Activated T-cell treated with anti-CD3 and anti-CD28 coated beads for 1 hour (primary cell): ENCODE measurements at regions not wholly inside any gene's neighbourhood (a gene's known extent, or its start where the extent isn't known, plus 50 kb on each side); places are given as distances from the start of the nearest gene placed in this dataset.
"Not testable (repeated sequence)": the region's sequence is repeated elsewhere in the genome, so short reads cannot be mapped to it uniquely, and the experiment has no call there.

Experiments used
- DNase-seq: peaks from one replicate; pipeline ENCODE4 v3.0.0-alpha.2; 2020; ENCODE audit warnings: low read depth

DNA sequence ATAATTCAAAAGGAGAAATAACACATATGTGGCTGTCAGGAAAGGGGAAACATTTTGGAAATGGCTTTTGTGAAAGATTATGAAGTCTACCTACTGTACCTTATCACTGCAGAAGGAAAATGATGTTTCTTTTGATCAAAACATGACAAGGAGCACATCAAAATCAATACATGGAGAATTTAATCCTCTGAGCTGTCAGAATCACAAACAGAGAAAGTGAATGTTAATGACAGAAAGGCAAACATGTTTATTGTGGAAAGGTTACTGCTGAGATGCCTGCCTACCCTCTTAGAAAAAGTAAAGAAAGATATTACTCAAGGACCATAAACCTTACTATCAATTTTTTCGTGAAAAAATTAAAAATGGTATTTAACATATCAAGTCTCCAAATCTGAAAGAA, 794.5 kb upstream of the GYPC start:
- no peak for DNase-seq

DNA sequence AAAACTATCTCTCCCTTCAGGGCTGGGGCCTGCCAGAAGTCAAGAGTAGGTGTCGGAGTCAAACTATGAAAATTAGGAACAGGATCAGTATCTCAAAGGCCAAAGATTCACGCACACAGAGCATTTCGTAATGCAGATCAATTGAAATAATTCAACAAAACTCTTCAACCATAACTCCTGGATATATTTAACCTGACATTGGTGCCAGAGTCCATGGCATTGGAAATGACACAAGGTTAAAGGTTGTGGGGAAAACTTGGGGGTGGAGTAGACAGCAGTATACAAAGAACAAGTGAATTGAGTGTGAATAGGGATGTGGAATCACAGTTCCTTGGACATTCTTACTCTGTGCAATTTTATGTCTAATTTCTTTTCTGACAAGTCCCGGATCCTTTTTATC, 788.0 kb upstream of the GYPC start:
- DNase-seq, result no peak

DNA sequence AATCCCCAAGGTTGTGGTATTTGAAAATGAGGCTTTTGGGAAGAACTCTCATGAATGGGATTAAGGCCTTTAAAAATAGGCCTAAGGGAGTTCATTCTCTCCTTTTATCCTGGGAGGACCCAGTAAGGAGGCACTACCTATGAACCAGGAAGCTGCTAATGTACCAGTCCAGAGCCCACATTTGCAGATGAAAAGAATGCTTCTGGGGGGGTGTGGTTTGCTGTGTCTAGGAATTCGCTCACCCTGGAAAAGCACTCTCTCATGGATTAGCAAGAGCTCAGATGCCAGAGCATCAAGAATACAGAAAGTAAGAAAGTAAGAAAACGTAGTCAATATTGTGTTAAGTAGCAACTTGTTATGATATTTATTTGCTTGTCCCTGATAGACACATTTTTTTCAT, 785.7 kb upstream of the GYPC start:
- DNase-seq, result no peak

DNA sequence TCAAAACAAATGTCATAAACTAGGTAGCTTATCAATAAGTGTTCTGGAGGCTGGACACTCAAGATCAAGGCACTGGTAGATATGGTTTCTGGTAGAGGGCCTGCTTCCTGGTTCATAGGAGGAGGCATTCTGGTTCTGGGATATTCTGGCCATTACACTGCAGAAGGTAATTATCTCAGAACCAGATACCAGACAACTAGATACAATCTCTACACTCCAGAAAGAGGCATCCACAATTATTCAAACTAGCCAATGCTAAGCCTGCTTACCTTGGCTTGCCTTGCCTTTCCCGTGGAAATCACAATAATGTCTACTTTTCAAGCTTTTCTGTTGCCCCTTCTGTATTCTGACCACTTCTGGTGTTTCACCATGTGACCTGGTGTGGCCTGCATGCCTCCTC, 785.2 kb upstream of the GYPC start:
- no peak for DNase-seq

DNA sequence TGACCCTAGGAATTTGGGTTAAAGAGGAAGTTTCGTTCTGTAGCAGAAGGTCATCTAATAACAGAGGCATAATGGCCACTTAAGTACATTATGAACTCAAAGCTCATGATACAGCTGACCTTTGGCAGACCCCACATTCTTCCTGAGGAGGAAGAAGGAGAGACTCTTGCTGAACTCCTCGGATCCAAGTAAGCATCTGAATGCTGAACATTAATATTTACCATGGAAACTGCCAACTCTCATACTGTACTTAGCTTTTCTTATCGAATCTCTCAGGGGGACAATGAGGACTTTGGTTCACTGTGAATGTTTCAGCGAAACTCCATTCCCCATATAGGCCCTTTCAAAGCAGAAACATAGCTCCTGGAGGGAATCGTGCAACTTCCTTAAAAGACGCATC, 781.4 kb upstream of the GYPC start:
- DNase-seq, result no peak

DNA sequence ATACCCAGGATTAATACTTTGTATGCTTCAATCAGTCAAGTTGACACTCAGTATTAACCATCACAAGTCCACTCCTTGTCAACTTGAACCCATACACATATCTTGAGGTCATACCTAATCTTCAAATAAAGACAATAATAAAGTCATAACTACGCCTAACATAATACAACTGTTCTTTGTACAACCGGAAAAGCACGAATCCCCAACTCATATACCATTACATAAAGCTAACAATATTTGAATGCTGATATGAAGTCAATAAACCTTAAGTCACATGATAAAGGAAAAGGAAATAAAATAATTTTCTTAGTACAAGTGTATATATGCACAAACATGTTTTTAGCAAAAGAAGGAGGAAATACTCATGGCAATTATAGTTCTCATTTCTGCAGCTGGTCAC, 770.6 kb upstream of the GYPC start:
- no peak for DNase-seq

DNA sequence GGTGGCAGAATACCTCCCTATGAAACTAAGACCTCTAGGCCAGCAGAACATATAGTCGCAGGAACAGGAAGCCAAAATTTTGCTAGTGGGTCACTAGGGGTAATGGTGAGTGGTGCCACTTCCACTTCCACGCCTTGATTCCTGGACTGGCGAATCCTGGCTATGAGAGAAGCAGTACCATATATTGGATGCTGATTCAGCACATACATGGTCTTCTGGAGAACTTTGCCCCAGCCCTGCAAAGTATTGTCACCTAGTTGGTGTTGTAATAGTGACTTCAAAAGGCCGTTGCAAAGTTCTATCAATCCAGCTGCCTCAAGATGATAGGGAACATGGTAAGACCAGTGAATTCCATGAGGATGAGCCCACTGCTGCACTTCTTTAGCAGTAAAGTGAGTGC, 769.8 kb upstream of the GYPC start:
- no peak for DNase-seq

DNA sequence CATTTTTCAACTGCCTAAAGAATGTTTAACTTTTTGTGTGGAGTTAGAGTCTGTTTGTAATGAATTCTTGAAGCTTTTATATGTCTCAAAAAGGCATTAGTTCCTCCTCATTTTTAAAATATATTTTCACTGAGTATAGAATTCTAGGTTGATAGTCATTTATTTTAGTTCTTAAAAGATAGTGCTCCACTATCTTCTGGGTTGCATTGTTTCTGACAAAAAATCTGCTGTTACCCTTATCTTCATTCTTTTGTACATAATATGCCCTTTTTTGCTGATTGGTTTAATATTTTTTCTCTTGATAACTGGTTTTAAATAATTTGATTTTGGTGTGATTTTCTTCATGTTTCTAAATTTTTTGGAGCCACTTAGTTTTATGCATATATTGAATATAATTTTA, 754.7 kb upstream of the GYPC start:
- DNase-seq, result no peak

DNA sequence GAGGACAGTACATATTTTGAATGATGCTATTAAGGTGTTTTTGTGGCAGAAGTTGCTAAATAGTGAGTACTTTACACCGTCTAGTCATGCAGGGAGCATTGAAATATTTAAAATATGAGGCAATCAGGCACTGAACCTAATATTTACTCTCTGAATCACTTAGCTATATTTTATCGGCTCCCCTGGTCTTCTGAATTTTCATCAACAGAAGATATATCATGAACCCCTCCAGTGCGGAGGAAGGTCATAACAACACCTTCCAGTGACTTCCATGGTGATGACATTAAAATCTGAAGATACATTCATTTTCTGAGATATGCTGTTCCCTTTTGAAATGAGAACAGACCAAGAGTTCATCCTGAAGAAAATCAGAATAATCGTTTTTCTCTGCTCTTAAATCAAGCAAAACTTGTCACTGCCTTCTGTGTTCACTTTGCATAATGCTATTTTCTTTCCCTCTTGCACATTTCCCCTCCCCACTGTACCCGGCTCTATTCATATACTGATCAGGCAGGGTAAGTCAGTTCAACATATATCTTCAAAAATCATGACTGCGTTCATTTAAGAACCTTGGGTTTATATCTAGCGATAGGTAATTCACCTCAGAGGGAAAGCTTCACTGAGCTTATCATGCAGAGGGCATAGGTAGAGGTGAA, 729.9 kb upstream of the GYPC start:
- DNase-seq, result no peak

DNA sequence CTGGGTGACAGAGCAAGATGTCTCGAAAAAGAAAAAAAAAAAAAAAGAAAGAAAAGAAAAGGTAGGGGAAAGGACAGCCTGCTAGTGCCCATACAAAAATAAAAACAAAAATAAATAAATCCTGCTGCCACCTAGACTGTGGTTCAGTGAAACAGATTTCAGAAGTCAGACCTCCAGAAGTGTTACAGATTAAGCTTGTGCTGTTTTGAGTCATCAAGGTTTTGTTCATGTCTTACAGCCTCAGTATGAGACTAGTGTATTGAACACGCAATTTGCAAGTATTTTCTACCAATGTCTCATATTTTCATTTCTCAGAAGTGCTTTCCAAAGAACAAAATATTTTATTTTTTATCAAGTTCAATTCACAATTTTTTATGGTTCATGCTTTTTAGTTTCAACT, 720.4 kb upstream of the GYPC start:
- DNase-seq, result no peak

DNA sequence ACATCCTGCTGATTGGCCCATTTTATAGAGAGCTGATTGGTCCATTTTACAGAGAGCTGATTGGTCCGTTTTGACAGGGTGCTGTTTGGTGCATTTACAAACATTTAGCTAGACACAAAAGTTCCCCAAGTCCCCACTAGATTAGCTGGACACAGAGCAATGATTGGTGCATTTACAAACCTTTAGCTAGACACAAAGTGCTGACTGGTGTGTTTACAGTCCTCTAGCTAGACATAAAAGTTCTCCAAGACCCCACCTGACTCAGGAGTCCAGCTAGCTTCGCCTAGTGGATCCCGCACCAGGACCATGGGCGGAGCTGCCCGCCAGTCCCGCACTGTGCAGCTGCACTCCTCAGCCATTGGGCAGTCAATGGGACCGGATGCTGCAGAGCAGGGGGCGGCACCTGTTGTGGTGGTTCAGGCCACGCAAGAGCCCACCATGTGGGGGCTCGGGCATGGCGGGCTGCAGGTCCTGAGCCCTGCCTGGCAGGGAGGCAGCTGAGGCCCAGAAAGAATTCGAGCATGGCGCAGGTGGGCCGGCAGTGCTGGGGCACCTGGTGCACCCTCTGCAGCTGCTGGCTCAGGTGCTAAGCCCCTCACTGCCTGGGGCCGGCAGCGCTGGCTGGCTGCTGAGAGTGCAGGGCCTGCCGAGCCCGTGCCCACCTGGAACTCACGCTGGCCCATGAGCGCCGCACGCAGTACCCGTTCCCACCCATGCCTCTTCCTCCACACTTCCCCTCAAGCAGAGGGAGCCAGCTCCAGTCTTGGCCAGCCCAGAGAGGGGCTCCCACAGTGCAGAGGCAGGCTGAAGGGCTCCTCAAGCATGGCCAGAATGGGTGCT, 713.2 kb upstream of the GYPC start:
- no peak for DNase-seq

DNA sequence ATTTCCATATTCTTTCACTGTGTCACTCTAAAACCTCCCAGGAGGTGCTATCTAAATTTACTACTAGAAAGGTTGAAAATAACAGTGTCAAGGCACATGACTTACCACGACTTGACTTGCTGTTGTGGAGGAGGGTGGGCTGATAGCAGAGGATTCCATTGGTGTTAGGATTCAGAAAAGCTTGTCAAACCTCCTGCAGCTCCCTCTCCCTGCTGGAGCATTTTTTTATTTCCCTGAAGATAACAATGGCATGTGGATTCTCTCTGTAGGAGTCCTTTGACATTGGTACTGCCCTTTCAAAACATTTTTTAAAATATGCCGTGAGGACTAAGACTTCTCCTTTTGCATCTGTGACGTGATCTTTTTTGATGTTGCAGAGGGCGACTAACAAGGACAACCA, 696.9 kb upstream of the GYPC start:
- DNase-seq, result no peak

DNA sequence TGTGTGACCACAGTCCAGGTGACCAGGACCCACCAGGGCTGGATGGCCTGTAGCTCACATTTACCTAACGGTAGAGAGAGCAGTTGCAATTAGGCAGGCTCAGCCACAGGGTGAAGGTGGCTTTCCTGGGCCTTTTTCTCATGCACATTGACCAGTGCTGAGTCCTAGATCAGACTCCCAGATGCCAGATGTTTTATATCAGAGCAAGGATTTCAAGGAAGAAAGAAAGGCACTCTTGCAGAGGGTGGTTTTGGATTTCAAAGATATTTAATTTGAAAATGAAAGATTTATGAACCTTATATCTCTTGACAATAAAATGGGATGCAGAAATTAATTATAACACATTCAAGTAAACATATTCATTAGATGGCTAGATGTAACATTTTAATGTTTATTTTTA, 694.2 kb upstream of the GYPC start:
- DNase-seq, result no peak

DNA sequence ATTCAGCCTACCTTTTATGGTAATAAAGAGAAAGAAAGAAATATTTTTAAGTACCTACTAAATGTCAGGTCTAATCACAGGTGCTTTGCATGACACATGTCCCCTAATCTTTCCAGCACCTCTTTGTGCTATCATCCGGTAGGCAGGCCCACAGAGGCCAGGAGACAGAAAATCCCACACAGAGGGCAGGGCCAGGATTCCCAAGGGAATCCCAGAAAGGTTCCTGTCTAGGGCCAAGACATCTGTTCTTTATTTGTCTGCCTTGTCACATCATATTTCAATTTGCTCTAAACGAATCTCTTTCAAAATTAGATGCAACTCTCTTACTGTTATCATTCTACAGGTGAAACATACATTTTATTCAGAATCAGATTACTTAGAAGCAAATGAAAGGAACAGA, 676.1 kb upstream of the GYPC start:
- DNase-seq, result no peak

DNA sequence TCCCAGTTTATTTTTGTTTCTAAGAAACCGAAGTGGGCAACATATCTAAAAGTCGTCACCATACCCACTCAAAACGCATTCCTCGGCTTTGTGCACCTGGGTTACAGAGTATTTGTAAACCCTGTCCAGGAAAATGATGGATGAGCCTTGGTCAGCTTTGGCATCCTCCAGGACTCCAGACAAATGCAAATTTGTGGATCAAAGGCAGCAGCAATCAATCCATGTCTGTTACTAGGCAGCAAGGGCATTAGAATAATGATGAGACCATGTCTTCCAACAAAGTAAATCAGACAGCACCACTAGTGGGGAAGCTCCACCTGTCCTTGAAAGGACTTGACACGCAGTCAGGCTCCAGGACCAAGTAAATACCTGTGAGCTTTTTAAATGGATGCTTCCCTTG, 672.6 kb upstream of the GYPC start:
- no peak for DNase-seq

DNA sequence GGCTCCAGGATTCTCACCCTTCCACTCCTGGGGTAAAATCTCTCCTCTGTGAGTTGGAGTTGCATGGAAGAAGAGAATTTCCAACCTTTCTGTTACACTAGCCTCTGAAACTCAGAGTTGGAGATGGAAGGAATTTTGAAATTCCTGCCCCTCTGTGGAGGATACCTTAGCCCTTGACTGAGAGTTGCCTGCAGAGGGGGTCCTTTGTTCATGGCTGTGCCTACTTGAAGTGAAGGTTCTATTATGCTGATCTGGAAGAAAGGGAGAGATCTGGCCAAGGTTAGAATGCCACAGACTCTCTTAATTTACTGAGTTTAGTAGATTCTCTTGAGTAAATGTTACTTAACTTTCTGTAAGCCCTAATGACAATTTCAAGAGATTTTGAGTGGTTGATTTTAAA, 626.6 kb upstream of the GYPC start:
- no peak for DNase-seq

DNA sequence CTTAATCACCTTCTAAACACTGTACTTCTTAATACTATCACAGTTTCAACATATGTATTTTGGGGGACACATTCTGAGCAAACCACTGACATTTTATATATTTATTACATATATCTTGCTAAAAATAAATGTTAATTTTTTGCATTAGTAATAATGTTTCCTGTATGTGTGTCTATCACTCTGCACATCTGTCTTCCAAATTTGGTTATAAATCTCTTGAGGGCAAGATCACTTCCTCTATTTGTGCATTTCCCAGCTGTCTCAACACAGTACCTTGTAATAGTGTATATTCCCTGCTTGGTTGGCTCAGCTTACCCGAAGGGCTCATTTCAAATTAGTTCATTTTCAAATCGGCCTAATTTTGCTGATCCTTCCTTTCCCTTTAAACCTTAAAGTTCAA, 617.1 kb upstream of the GYPC start:
- DNase-seq, result no peak

DNA sequence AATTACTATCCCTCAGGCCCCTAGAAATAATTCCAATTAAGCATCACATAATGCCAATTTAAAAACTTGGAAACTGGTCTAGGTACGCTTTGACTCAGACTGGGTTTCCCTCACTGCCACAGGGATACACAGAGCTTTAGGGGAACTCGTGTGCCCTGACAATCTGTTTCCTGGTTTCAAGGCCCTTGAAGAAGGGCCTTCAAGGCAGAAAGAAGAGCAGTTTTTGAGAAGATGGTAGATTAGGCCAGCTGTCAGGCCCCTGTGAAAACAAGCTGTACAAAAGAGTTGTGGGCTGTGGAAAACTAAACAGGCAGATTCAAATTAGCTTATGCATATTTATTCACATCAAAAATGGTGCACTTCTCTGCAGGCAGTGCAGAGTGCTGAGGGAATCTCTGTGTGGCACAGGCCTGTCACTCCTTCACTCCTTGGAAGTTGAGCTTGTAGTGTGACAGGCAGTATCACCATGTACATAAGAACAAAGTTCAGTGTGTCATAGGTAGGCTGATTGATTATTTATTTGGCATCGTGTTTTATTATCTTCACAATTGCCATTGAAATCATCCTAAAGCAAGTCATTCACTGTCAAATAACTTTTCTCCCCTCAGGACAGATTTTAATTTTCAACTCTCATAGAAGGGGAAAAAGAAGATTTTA, 614.4 kb upstream of the GYPC start:
- DNase-seq, result no peak

DNA sequence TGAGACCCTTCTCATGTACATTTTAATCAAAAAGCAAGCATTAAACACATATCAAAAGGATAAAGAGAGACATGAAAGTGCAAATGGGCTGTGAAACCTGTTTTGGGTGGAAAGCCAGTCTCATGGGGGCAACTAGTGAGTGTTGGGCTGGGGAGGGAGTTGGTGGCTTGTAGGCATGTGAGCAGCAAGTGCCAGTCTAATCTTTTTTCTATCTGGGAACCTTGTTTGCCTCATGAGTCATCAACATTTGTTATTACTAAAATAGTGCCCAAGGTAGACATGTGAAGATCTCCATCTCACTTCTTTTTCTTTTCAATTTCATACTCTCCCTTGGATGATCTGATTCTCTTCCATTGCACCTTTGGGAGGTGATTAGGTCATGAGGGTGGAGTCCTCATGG, 613.9 kb upstream of the GYPC start:
- no peak for DNase-seq

DNA sequence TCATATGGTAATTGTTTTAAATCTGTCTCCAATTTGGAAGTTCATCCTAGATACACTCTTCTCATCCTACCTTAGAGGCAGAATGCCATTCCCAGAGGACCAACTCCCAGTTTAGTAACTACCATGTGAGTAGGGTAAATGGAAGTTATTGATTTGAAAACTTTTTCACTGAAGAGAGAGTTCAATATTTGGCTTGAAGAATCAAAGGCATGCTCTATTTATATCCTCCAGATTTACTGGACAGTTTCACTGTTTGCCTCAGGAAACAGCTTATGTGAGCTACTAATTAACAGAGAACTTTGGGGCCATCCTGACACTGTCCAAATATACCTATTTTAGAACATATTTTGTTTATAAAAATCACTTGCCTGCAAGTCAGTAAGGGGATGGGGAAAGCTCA, 607.2 kb upstream of the GYPC start:
- no peak for DNase-seq

DNA sequence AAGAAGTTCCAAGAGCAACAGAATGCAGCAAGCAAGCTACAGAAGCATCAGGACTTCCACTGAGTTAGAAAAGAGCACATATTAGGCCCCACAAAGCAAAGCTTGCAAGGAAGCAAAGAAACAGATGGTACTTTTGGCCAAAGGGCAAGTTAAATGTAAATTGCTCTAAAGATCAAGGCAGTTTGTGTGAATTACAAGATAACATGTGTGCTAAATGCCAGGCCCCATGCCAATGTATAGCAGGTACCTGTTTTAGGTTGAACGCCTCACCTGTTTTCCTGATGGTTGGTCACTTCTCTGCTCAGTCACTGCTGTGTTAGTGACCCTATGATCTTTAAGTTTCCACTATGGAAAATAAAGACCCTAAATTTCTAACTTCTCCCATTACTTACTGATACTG, 606.5 kb upstream of the GYPC start:
- DNase-seq, result no peak

DNA sequence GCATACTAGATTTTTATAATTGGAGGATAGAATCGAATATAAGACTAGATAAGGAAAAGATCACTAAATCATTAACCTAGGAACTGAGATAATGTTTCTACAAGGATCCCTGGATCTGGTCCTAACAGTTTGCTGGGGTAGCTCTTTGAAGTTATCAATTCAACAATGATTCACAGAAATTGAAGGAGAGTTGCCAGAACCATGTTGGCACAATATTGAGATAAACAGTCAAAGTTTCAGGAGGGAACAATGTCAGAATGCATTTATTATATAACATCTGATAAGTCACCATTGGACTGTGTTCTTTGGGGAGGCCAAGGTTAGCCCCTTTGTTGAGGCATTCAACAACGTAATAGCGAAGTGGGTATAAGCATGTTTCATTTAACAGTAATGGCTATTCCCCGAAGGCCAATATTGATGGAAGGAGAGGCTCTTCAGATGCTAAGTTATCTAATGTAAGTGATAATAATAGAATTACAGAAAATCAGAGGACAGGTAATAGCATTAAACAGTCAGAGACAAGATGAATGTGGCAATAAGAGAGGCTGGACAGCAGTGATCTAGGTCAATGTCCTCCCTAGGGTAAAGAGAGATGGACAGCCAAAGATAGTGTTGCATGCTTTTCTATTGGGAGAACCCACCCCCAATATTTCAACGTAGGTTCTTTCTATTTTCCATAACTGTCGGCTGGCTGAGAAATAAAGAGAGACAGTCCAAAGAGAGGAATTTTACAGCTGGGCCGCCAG, 604.8 kb upstream of the GYPC start:
- no peak for DNase-seq

DNA sequence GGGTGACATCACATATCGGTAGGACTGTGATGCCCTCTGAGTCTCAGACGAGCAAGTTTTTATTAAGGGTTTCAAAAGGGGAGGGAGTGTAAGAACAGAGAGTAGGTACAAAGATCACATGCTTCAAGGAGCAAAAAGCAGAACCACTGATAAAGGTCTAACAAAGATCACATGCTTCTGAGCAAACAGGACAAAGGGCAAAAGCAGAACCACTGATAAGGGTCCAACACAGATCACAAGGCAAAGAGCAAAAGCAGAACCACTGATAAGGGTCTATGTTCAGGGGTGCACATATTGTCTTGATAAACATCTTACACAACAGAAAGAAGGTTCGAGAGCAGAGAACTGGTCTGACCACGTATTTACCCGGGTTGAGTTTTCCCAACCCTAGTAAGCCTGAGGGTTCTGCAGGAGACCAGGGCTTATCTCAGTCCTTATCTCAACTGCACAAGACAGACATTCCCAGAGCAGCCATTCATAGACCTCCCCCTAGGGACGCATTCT, 604.2 kb upstream of the GYPC start:
- not testable (repeated sequence) for DNase-seq
